Fibroblast of mammary gland (primary cell): ENCODE measurements at regions not wholly inside any gene's neighbourhood (a gene's known extent, or its start where the extent isn't known, plus 50 kb on each side); places are given as distances from the start of the nearest gene placed in this dataset.

Experiments used
- DNase-seq: peaks from one replicate; pipeline ENCODE4 v3.0.0-alpha.2; 2010; ENCODE audit warnings: low read depth
- H3K4me3 ChIP-seq: 2 replicates; pipeline ENCODE4 v1.5.1; 2011; ENCODE audit warnings: low read depth, mild to moderate bottlenecking, low read length, moderate library complexity; ENCODE audit not compliant: control insufficient read depth
- TF ChIP-seq, protein P1 (sequence below): conservative IDR thresholded peaks from 2 replicates; pipeline ENCODE4 v1.5.1; 2011; ENCODE audit warnings: low read depth, low read length, inconsistent platforms; ENCODE audit not compliant: control insufficient read depth, insufficient read depth

- no peak overlapping the region for H3K4me3 ChIP-seq
- DNase-seq = no peak
- TF ChIP-seq, protein P1, sequence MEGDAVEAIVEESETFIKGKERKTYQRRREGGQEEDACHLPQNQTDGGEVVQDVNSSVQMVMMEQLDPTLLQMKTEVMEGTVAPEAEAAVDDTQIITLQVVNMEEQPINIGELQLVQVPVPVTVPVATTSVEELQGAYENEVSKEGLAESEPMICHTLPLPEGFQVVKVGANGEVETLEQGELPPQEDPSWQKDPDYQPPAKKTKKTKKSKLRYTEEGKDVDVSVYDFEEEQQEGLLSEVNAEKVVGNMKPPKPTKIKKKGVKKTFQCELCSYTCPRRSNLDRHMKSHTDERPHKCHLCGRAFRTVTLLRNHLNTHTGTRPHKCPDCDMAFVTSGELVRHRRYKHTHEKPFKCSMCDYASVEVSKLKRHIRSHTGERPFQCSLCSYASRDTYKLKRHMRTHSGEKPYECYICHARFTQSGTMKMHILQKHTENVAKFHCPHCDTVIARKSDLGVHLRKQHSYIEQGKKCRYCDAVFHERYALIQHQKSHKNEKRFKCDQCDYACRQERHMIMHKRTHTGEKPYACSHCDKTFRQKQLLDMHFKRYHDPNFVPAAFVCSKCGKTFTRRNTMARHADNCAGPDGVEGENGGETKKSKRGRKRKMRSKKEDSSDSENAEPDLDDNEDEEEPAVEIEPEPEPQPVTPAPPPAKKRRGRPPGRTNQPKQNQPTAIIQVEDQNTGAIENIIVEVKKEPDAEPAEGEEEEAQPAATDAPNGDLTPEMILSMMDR = no peak
Measured at GRCh38 chr6:21462519-21462852, 131.1 kb upstream of the SOX4 start.

- TF ChIP-seq, protein P1 = no peak
- DNase-seq = no peak
- no peak overlapping the region for H3K4me3 ChIP-seq
Measured at GRCh38 chr6:21467091-21467490, 126.5 kb upstream of the SOX4 start.

GRCh38 chr6:21468461-21468860 lies 125.1 kb upstream of the SOX4 start:
- DNase-seq = no peak
- no peak overlapping the region for H3K4me3 ChIP-seq
- TF ChIP-seq, protein P1 = no peak

DNA sequence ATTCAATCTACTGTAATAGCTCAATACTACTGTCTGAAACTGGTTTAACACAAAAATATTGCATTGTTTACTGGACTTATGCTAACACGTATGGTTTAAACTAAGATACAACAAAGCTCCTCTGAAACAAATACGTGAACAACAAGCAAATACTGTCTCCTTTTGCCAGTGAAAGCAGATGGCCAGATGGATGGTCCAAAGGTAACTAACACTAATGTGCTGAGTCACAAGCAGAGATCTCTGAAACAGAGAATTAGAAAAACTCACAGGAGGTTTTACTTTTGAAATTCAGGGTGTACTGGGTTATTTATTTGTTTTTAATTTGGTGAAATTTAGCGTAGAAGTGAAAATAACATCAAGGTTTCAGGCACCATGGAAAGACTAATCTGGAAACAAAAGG lies 124.3 kb upstream of the SOX4 start:
- DNase-seq = no peak
- TF ChIP-seq, protein P1 = no peak
- no peak overlapping the region for H3K4me3 ChIP-seq

GRCh38 chr6:21476112-21476511 lies 117.4 kb upstream of the SOX4 start:
- TF ChIP-seq, protein P1 = no peak
- no peak for DNase-seq
- no peak overlapping the region for H3K4me3 ChIP-seq

DNA sequence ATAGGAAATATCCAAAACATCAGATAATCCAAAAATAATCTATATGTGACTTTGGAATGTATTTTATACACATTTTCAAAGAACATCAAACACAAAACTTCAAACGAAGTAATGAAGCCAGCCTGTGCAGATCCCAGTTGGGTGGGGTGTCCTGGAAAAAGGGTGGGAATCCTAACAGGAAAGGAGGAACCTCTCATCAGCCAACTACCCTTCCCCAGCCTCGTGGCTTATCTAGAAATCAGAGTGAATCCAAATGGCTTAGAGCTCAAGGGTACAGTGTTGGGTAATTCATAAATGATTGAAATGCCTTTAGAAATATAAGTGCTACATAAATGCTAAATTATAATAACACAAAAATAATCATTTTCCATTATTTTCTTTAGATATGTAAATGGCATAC lies 115.1 kb upstream of the SOX4 start:
- DNase-seq = no peak
- no peak overlapping the region for H3K4me3 ChIP-seq
- TF ChIP-seq, protein P1 = no peak

DNA sequence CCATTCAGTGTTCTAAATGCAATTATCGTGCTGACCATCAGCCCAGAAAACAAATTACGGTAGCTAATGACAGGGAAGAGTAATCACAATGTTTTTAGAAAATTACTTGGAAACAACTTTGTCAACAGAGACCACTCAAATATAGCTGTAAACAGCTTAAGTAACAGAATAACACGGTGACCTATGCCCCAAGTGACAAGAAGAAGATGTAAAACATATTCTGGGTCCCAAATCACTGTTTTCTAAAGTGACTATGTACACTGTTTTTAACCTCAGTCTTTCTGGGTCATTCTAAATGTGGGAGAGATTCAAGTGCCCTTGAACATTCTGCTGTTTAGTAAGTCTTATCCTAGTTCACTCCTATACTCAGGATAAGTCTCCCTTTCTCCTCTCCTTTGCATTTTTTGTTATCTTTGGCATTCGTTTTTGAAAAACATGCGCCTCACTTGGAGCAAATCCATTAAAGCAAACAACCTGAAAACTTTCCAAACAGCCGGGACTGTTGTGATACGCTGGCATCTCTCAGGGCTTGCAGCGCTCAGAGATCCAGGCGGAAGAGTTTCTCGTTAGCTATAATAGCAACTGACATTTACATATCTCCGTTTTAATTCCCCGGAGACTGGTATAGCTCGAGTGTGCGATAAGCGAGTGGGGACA lies 114.5 kb upstream of the SOX4 start:
- peak; percentile 51 for DNase-seq
- TF ChIP-seq, protein P1 = no peak
- peak overlapping the region; percentile 13 for H3K4me3 ChIP-seq
